ENCODE measurements at regions not wholly inside any gene's neighbourhood (a gene's known extent, or its start where the extent isn't known, plus 50 kb on each side); places are given as distances from the start of the nearest gene placed in this dataset.

DNA sequence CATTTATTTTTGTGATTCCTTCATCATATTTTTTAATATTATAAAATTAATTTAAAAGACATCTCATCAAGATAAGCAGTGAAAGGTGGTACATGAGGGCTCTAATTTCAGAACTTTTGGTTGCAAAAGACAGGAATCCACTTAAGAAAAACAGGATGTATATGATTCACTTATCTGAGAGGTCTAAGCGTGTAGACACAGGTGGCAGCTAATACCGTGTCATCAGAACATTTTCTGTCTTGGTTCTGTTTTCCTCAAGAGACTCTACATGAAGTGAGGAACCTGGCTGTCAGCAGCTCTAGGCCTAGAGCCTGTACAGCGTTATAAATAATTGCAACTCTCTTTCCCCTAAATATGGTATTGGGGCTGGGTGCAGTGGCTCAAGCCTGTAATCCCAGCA lies 433.7 kb upstream of the NAALADL2 start:
- Mint-ChIP-seq H3K36me3 (no peaks in the 10 kb centered on the region), H3K4me3 (no peak overlapping the region), H3K9me3 (peaks cover 2% of the 10 kb centered on the region), H3K27ac (no peak overlapping the region), H3K4me1 (no peaks in the 10 kb centered on the region)
- DNase-seq (ENCODE audit: low spot score in 2 of 2) (no peak), ATAC-seq (no peak)

DNA sequence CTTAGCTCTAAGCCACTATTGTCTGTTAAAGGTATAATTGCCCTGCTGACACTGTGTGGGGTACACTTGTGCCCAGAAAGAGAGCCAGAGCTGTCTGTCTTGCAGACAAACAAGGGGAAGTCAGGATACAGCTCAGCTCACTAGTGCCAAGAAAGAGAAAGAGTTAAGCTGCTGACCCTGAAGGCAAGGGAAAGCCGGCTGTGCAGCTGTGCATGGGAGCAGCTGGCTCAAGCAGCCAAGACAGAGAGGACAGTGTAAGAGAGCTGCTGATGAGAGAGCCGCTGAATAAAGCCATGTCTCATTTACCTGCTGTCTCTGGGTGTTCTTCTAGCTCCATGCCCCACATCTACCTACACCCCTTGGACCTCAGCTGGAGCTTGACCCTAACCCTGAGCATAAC lies 428.1 kb upstream of the NAALADL2 start:
- no peak for DNase-seq (ENCODE audit: low spot score in 2 of 2)
- H3K27ac Mint-ChIP-seq = no peak overlapping the region
- no peaks in the 10 kb centered on the region for H3K36me3 Mint-ChIP-seq
- ATAC-seq = no peak
- H3K4me3 Mint-ChIP-seq = no peak overlapping the region
- H3K9me3 Mint-ChIP-seq = peaks cover 8% of the 10 kb centered on the region
- no peaks in the 10 kb centered on the region for H3K4me1 Mint-ChIP-seq

DNA sequence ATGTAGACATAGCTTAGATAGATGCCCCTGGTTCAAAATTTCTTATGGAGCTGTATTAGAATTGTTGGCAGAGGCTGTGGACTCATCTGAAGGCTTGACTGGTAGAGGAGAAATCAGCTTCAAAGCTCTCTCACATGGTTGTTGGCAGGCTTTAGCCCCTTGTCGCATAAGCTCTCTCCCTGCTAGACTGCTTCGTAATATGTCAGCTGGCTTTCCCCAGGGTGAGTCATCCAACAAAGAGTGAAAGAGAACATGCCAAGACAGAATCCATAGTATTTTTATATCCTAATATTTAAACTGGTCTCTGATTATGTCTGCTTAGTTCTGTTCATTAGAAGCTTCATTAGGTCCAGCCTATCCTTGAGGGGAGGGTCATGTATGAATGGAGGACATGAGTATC lies 427.4 kb upstream of the NAALADL2 start:
- no peaks in the 10 kb centered on the region for H3K4me1 Mint-ChIP-seq
- no peak overlapping the region for H3K4me3 Mint-ChIP-seq
- DNase-seq (ENCODE audit: low spot score in 2 of 2) (no peak), ATAC-seq (no peak)
- no peak overlapping the region for H3K27ac Mint-ChIP-seq
- peaks cover 11% of the 10 kb centered on the region for H3K9me3 Mint-ChIP-seq
- H3K36me3 Mint-ChIP-seq = no peaks in the 10 kb centered on the region

DNA sequence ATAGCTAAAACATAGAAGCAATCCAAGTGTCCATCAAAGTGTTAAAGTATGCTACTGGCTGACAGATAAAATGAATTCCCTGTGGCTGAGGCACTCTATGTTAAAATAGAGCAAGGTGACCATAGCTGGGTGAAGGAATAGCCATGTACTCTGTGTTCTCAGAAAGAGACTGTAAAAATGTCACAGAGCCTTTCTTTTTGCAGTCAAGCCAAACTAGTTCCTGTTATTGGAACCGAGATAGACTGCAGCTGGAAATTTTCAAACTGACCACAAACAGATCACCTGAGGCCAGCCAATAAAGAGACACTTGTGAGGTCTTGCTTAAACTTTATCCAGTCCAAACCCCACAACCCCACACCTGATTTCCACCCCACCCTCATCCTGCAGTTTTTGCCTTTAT lies 422.8 kb upstream of the NAALADL2 start:
- Mint-ChIP-seq H3K4me1 (no peaks in the 10 kb centered on the region), H3K36me3 (no peaks in the 10 kb centered on the region), H3K4me3 (no peak overlapping the region), H3K27ac (no peak overlapping the region), H3K9me3 (peaks cover 15% of the 10 kb centered on the region)
- DNase-seq (ENCODE audit: low spot score in 2 of 2) (no peak), ATAC-seq (no peak)

DNA sequence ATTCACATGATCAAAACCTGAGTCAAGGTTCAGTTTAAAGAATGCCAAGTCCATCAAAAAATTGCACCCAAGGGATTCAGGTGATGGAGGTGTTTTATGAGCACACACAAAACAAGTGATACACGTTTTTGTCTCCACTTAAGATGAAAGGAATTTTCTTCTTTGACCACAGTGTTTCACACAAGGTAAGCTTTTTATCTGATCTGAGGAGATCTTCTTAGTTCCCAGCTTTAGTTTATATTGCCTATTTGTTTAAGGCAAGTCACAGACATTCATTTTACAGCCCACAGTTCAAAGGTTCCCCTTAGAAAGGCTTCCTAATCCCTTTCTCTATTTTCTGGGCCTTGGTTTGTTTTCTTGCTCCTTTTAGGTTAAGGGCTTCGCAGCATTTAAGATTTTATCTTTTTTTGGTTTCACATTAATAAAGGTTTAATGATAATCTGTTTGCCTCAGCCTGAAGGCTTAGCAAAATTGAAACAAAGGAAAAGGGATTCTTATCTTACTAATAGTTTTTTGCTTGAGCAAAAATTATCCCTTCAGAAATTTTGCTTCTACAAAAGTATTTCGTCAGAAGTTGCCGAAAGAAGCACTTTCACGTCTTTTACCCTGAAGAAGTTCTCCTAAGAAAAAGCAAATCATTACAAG lies 420.5 kb upstream of the NAALADL2 start:
- Mint-ChIP-seq H3K9me3 (peaks cover 18% of the 10 kb centered on the region), H3K36me3 (no peaks in the 10 kb centered on the region), H3K4me3 (no peak overlapping the region), H3K4me1 (no peaks in the 10 kb centered on the region), H3K27ac (no peak overlapping the region)
- no peak for DNase-seq (ENCODE audit: low spot score in 2 of 2)
- ATAC-seq = no peak

DNA sequence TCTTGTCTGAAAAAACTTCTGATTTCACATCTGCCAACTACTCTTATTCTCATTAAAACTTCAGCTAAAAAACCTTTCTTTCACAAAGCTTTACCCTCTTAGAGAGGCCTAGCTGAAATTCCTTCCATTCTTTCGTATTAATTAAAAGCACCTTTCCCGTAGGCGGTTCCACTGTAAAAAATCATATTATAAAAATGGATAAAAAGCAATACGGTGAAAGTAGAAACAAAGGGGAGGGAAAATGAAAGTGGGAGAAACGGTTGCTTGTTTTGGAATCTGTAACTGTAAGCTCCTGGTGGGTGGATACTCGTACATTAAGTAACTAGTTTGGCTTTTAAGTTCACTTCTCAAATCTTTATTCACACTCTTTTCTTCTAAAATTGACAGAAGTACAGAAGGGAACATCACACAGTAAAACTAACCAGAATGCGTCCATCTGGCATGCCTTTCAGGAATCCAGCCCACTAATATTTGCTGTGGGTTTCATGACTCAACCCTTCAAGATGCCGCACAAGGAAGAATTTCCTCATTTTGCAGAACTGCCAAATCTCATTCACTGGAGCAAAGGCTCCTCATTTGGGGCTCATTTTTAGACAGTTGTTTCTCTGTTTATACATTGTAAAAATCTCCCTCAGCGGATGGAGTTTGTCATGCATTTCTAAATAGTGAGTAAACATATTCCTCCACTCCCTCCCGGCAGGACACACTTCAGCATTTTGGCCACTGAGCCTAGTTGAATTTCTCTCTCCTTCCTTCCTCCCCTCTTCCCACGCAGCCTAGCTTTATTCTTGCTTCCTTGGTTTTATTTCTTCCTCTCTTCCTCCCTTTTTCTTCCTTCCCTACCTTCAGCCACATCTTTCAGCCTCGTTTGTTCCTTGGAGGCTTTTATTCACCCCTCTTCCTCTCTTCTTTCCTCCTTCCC lies 419.5 kb upstream of the NAALADL2 start:
- Mint-ChIP-seq H3K9me3 (peaks cover 14% of the 10 kb centered on the region), H3K36me3 (no peaks in the 10 kb centered on the region), H3K4me3 (no peak overlapping the region), H3K27ac (no peak overlapping the region), H3K4me1 (no peaks in the 10 kb centered on the region)
- DNase-seq (ENCODE audit: low spot score in 2 of 2) = no peak
- no peak for ATAC-seq

GRCh38 chr3:174440253-174440701 lies 418.9 kb upstream of the NAALADL2 start:
- Mint-ChIP-seq H3K27ac (no peak overlapping the region), H3K4me3 (no peak overlapping the region), H3K36me3 (no peaks in the 10 kb centered on the region), H3K9me3 (peaks cover 12% of the 10 kb centered on the region), H3K4me1 (no peaks in the 10 kb centered on the region)
- no peak for DNase-seq (ENCODE audit: low spot score in 2 of 2)
- no peak for ATAC-seq

- peaks cover 12% of the 10 kb centered on the region for H3K9me3 Mint-ChIP-seq
- H3K4me1 Mint-ChIP-seq = no peaks in the 10 kb centered on the region
- ATAC-seq = peak; percentile 61
- H3K27ac Mint-ChIP-seq = no peak overlapping the region
- no peaks in the 10 kb centered on the region for H3K36me3 Mint-ChIP-seq
- DNase-seq (ENCODE audit: low spot score in 2 of 2) = no peak
- H3K4me3 Mint-ChIP-seq = peak overlapping the region; percentile 5
These were observed 418.2 kb upstream of the NAALADL2 start for GRCh38 chr3:174440741-174441587.

- peak overlapping the region; percentile 5 for H3K4me3 Mint-ChIP-seq
- ATAC-seq (peak; percentile 24), DNase-seq (ENCODE audit: low spot score in 2 of 2) (no peak)
- H3K4me1 Mint-ChIP-seq = no peaks in the 10 kb centered on the region
- H3K9me3 Mint-ChIP-seq = peaks cover 10% of the 10 kb centered on the region
- no peak overlapping the region for H3K27ac Mint-ChIP-seq
- H3K36me3 Mint-ChIP-seq = no peaks in the 10 kb centered on the region
These were observed 417.4 kb upstream of the NAALADL2 start for GRCh38 chr3:174441588-174442301.

- DNase-seq (ENCODE audit: low spot score in 2 of 2) = no peak
- no peak for ATAC-seq
- Mint-ChIP-seq H3K36me3 (no peaks in the 10 kb centered on the region), H3K9me3 (peaks cover 10% of the 10 kb centered on the region), H3K4me1 (no peaks in the 10 kb centered on the region), H3K27ac (no peak overlapping the region), H3K4me3 (no peak overlapping the region)
These were observed 416.8 kb upstream of the NAALADL2 start for GRCh38 chr3:174442302-174442682.

- H3K36me3 Mint-ChIP-seq = no peaks in the 10 kb centered on the region
- H3K27ac Mint-ChIP-seq = no peak overlapping the region
- H3K4me3 Mint-ChIP-seq = no peak overlapping the region
- no peak for DNase-seq (ENCODE audit: low spot score in 2 of 2)
- no peak for ATAC-seq
- peaks cover 13% of the 10 kb centered on the region for H3K9me3 Mint-ChIP-seq
- H3K4me1 Mint-ChIP-seq = no peaks in the 10 kb centered on the region
These were observed 414.7 kb upstream of the NAALADL2 start for GRCh38 chr3:174444391-174444790.

DNA sequence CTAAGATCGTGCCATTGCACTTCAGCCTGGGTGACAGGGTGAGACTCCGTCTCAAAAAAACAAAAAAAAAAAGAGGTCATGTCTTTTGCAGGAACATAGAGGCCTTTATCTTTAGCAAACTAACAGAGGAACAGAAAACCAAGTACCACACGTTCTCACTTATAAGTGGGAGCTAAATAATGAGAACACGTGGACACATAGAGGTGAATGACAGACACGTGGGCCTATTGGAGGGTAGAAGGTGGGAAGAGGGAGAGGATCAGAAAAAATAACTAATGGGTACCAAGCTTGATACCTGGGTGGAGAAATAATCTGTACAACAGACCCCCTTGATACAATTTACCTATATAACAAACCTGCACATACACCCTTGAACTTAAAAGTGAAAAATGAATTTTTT lies 401.4 kb upstream of the NAALADL2 start:
- H3K36me3 Mint-ChIP-seq = no peaks in the 10 kb centered on the region

GRCh38 chr3:174460831-174461230 lies 398.3 kb upstream of the NAALADL2 start:
- H3K9me3 Mint-ChIP-seq = peaks cover 5% of the 10 kb centered on the region
- no peak for DNase-seq (ENCODE audit: low spot score in 2 of 2)
- no peaks in the 10 kb centered on the region for H3K36me3 Mint-ChIP-seq
- no peak overlapping the region for H3K4me3 Mint-ChIP-seq
- no peaks in the 10 kb centered on the region for H3K4me1 Mint-ChIP-seq
- ATAC-seq = no peak
- no peak overlapping the region for H3K27ac Mint-ChIP-seq

More for the DNA sequence above, 401.4 kb upstream of the NAALADL2 start:
- H3K4me1 Mint-ChIP-seq = no peaks in the 10 kb centered on the region
- ATAC-seq = no peak
- no peak overlapping the region for H3K4me3 Mint-ChIP-seq
- peaks cover 16% of the 10 kb centered on the region for H3K9me3 Mint-ChIP-seq
- DNase-seq (ENCODE audit: low spot score in 2 of 2) = no peak
- no peak overlapping the region for H3K27ac Mint-ChIP-seq

GRCh38 chr3:174462916-174463315 lies 396.2 kb upstream of the NAALADL2 start:
- ATAC-seq = no peak
- no peaks in the 10 kb centered on the region for H3K36me3 Mint-ChIP-seq
- H3K4me1 Mint-ChIP-seq = no peaks in the 10 kb centered on the region
- peaks cover 3% of the 10 kb centered on the region for H3K9me3 Mint-ChIP-seq
- no peak overlapping the region for H3K4me3 Mint-ChIP-seq
- no peak for DNase-seq (ENCODE audit: low spot score in 2 of 2)
- H3K27ac Mint-ChIP-seq = no peak overlapping the region

- Mint-ChIP-seq H3K9me3 (peaks cover 8% of the 10 kb centered on the region), H3K4me1 (no peaks in the 10 kb centered on the region), H3K27ac (no peak overlapping the region), H3K4me3 (no peak overlapping the region), H3K36me3 (no peaks in the 10 kb centered on the region)
- ATAC-seq (no peak), DNase-seq (ENCODE audit: low spot score in 2 of 2) (no peak)
These were observed 394.0 kb upstream of the NAALADL2 start for GRCh38 chr3:174465177-174465576.
